Activated CD4-positive, alpha-beta T cell treated with anti-CD3 and anti-CD28 coated beads, Interleukin-2, amount 50 U/mL, for 48 hours (primary cell): ENCODE measurements at regions not wholly inside any gene's neighbourhood (a gene's known extent, or its start where the extent isn't known, plus 50 kb on each side); places are given as distances from the start of the nearest gene placed in this dataset.

Source experiments
- DNase-seq, 2 experiments: peaks; one replicate each; pipeline ENCODE4 v3.0.0-alpha.2; 2020

DNA sequence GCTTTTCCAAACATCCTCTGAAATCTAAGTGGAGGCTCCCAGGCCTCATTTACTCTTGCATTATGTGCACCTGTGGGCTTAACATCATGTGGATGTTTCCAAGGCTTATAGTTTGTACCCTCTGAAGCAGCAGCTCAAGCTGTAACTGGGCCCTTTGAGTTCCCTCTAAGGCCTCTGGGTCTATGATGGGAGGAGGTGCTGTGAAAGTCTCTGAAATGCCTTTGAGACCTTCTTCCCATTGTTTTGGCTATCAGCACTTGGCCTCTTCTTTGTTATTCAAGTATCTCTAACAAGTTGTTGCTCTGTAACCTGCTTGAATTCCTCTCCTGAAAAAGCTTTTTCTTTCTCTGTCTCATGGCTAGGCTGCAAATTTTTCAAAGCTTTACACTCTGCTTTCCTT, 58.1 kb upstream of the MYT1L start:
- no peak for DNase-seq
